ENCODE measurements at regions not wholly inside any gene's neighbourhood (a gene's known extent, or its start where the extent isn't known, plus 50 kb on each side); places are given as distances from the start of the nearest gene placed in this dataset.

GRCh38 chr4:38452542-38452941, 211.5 kb upstream of the KLF3 start:
- no peak overlapping the region for H3K4me3 ChIP-seq
- H3K36me3 ChIP-seq: no peaks in the 10 kb centered on the region
- no peak for ATAC-seq (ENCODE audit: insufficient number of reproducible peaks, low FRiP score, low read depth)
- H3K27ac ChIP-seq: peak overlapping the region in 1 of 2 donors; percentile 5
- no peaks in the 10 kb centered on the region for H3K27me3 ChIP-seq (replicated peaks; ENCODE audit: insufficient read depth)
- TF ChIP-seq CTCF (IDR thresholded peaks at IDR 0.05): no peak
- DNase-seq (ENCODE audit: low spot score): no peak
- no peaks in the 10 kb centered on the region for H3K9me3 ChIP-seq
- H3K4me1 ChIP-seq (ENCODE audit: control insufficient read depth in 1 of 2, low read depth in 2 of 2): peaks cover 0 to 6% of the 10 kb centered on the region in 2 donors

GRCh38 chr4:38453253-38453881, 210.6 kb upstream of the KLF3 start:
- ATAC-seq (ENCODE audit: insufficient number of reproducible peaks, low FRiP score, low read depth): no peak

GRCh38 chr4:38454284-38454683, 209.7 kb upstream of the KLF3 start:
- no peaks in the 10 kb centered on the region for H3K9me3 ChIP-seq
- H3K36me3 ChIP-seq: no peaks in the 10 kb centered on the region
- no peak overlapping the region for H3K4me3 ChIP-seq
- H3K27me3 ChIP-seq (replicated peaks; ENCODE audit: insufficient read depth): no peaks in the 10 kb centered on the region
- DNase-seq (ENCODE audit: low spot score) (no peak), ATAC-seq (ENCODE audit: insufficient number of reproducible peaks, low FRiP score, low read depth) (no peak)
- no peak for TF ChIP-seq CTCF (IDR thresholded peaks at IDR 0.05)
- H3K27ac ChIP-seq: no peak overlapping the region
- H3K4me1 ChIP-seq (ENCODE audit: control insufficient read depth in 1 of 2, low read depth in 2 of 2): peaks cover 0 to 6% of the 10 kb centered on the region in 2 donors

More at GRCh38 chr4:38453253-38453881, 210.6 kb upstream of the KLF3 start:
- peaks cover 0 to 6% of the 10 kb centered on the region in 2 donors for H3K4me1 ChIP-seq (ENCODE audit: control insufficient read depth in 1 of 2, low read depth in 2 of 2)
- H3K27me3 ChIP-seq (replicated peaks; ENCODE audit: insufficient read depth): no peaks in the 10 kb centered on the region
- DNase-seq (ENCODE audit: low spot score): no peak
- TF ChIP-seq CTCF (IDR thresholded peaks at IDR 0.05): no peak
- H3K9me3 ChIP-seq: no peaks in the 10 kb centered on the region
- H3K27ac ChIP-seq: no peak overlapping the region
- H3K36me3 ChIP-seq: no peaks in the 10 kb centered on the region
- no peak overlapping the region for H3K4me3 ChIP-seq

- no peaks in the 10 kb centered on the region for H3K36me3 ChIP-seq
- peaks cover 0 to 6% of the 10 kb centered on the region in 2 donors for H3K4me1 ChIP-seq (ENCODE audit: control insufficient read depth in 1 of 2, low read depth in 2 of 2)
- ATAC-seq (ENCODE audit: insufficient number of reproducible peaks, low FRiP score, low read depth) (no peak), DNase-seq (ENCODE audit: low spot score) (no peak)
- H3K27ac ChIP-seq: no peak overlapping the region
- no peak overlapping the region for H3K4me3 ChIP-seq
- H3K27me3 ChIP-seq (replicated peaks; ENCODE audit: insufficient read depth): no peaks in the 10 kb centered on the region
- no peaks in the 10 kb centered on the region for H3K9me3 ChIP-seq
- no peak for TF ChIP-seq CTCF (IDR thresholded peaks at IDR 0.05)
Measured at GRCh38 chr4:38455092-38455862, 208.7 kb upstream of the KLF3 start.

- ATAC-seq (ENCODE audit: insufficient number of reproducible peaks, low FRiP score, low read depth) (no peak), DNase-seq (ENCODE audit: low spot score) (no peak)
- Histone ChIP-seq H3K4me1 (ENCODE audit: control insufficient read depth in 1 of 2, low read depth in 2 of 2) (peaks cover 0 to 6% of the 10 kb centered on the region in 2 donors), H3K4me3 (no peak overlapping the region), H3K27me3 (replicated peaks; ENCODE audit: insufficient read depth) (no peaks in the 10 kb centered on the region), H3K36me3 (no peaks in the 10 kb centered on the region), H3K27ac (no peak overlapping the region), H3K9me3 (no peaks in the 10 kb centered on the region)
- TF ChIP-seq CTCF (IDR thresholded peaks at IDR 0.05): no peak
Measured at GRCh38 chr4:38456096-38456495, 207.9 kb upstream of the KLF3 start.
